UCSD-AML1 (cell line): ENCODE measurements at regions not wholly inside any gene's neighbourhood (a gene's known extent, or its start where the extent isn't known, plus 50 kb on each side); places are given as distances from the start of the nearest gene placed in this dataset.

Experiments used
- DNase-seq: peaks from one replicate; lab custom pipeline; 2025; ENCODE audit not compliant: unreplicated experiment; lab: John Stamatoyannopoulos, UW

DNA sequence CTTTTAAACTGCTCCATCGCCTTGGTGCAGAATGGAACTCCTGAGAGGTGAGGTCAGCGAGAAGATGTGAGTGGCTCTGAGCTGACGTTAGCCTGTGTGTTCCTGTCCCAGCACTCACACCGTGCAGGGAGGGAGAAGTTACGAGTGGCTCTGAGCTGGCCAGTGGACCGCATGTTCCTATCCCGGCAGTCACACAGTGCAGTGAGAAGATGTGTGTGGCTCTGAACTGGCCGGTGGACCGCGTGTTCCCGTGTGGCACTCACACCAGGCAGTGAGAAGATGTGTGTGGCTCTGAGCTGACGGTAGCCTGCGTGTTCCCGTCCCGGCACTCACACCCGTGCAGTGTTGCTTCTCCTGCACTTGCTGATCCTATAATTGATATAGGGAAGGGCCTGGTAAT is 59.9 kb downstream of the VCPKMT start:
- DNase-seq: peak; percentile 32

DNA sequence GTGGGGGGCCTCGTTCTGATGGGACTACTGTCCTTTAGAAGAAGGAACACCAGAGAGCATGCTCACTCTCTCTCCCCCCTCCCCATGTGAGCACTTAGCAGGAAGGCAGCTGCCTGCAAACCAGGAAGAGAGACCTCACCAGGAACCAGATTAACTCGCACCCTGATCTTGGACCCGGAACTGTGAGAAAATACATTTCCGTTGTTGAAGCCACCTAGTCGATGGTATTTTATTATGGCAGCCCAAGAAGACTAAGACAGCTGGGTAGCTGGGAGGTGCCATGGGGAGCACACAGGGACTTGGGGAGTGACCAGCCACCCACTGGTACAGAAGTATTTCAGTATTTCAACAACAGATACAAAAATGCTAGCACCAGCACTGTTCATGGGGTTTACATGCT is 59.0 kb downstream of the VCPKMT start:
- peak; percentile 15 for DNase-seq

DNA sequence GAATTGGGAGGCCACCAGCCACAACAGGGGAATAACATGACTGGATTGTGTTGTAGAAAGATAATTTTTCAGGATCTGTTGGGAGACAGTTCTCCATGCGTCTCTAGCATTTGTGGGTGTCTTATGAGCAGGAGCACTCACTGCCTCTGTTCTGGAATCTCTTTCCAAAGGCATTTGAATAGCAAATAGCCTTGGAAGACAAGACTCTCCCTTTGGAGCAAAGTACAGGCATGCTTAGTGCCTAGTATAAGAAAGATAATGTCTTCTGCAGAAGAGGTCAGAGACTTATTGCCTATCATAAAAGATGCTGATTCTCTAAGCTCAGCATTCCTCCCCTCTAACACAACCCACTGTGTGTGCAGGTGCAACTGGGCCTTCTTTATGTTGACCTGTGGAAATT is 58.3 kb downstream of the VCPKMT start:
- DNase-seq: no peak
